ENCODE measurements at regions not wholly inside any gene's neighbourhood (a gene's known extent, or its start where the extent isn't known, plus 50 kb on each side); places are given as distances from the start of the nearest gene placed in this dataset.

GRCh38 chr22:48957311-48957986 lies 870.2 kb downstream of the BRD1 start:
- ATAC-seq (ENCODE audit: low FRiP score) (no peak), DNase-seq (ENCODE audit: low spot score) (no peak)
- no peak for TF ChIP-seq CTCF (IDR thresholded peaks at IDR 0.05)

GRCh38 chr22:48955351-48956311 lies 872.0 kb downstream of the BRD1 start:
- no peak for DNase-seq (ENCODE audit: low spot score)
- no peak for ATAC-seq (ENCODE audit: low FRiP score)
- no peak for TF ChIP-seq CTCF (IDR thresholded peaks at IDR 0.05)

- ATAC-seq (ENCODE audit: low FRiP score) (no peak), DNase-seq (ENCODE audit: low spot score) (no peak)
- TF ChIP-seq CTCF (IDR thresholded peaks at IDR 0.05), result no peak
Measured at GRCh38 chr22:48954781-48955311, 872.8 kb downstream of the BRD1 start.

- DNase-seq (ENCODE audit: low spot score) (no peak), ATAC-seq (ENCODE audit: low FRiP score) (no peak)
- TF ChIP-seq CTCF (IDR thresholded peaks at IDR 0.05), result no peak
Measured at GRCh38 chr22:48953830-48954229, 873.8 kb downstream of the BRD1 start.

GRCh38 chr22:48953103-48953720 lies 874.5 kb downstream of the BRD1 start:
- no peak for ATAC-seq (ENCODE audit: low FRiP score)
- TF ChIP-seq CTCF (IDR thresholded peaks at IDR 0.05), result no peak
- no peak for DNase-seq (ENCODE audit: low spot score)

- TF ChIP-seq CTCF (IDR thresholded peaks at IDR 0.05), result no peak
- DNase-seq (ENCODE audit: low spot score) (no peak), ATAC-seq (ENCODE audit: low FRiP score) (no peak)
Measured at GRCh38 chr22:48952256-48953102, 875.2 kb downstream of the BRD1 start.

All from omental fat pad (tissue), 3 donors.